Muscle of leg (tissue), 3 donors: ENCODE measurements at regions not wholly inside any gene's neighbourhood (a gene's known extent, or its start where the extent isn't known, plus 50 kb on each side); places are given as distances from the start of the nearest gene placed in this dataset.

Experiments
- DNase-seq: peaks from one replicate; pipeline ENCODE4 v3.0.0; 2013
- H3K27ac ChIP-seq: one replicate; pipeline ENCODE4 v1.5.1; 2013; ENCODE audit warnings: mild to moderate bottlenecking, low read length, control low read depth
- H3K27me3 ChIP-seq: one replicate; pipeline ENCODE4 v1.6.1; 2013; ENCODE audit warnings: low read length; ENCODE audit not compliant: control insufficient read depth, insufficient read depth
- H3K36me3 ChIP-seq: one replicate; pipeline ENCODE4 v1.6.1; 2013; ENCODE audit warnings: low read length; ENCODE audit not compliant: control insufficient read depth, insufficient read depth
- H3K4me1 ChIP-seq: one replicate; pipeline ENCODE4 v1.6.1; 2013; ENCODE audit warnings: low read length; ENCODE audit not compliant: control insufficient read depth, insufficient read depth
- H3K4me3 ChIP-seq: one replicate; pipeline ENCODE4 v1.5.1; 2013; ENCODE audit warnings: low read length, control low read depth
- H3K9me3 ChIP-seq: replicated peaks from 2 replicates; pipeline ENCODE4 v1.6.1; 2013; ENCODE audit warnings: low read depth, low read length; ENCODE audit not compliant: control insufficient read depth
- WGBS: methylation state at CpG from one replicate; pipeline ENCODE4 v1.1.5; 2013; ENCODE audit warnings: missing lambda C conversion rate; ENCODE audit not compliant: insufficient coverage; 5-methylcytosine and 5-hydroxymethylcytosine counted together

- H3K4me3 ChIP-seq = no peak overlapping the region
- H3K36me3 ChIP-seq = no peaks in the 10 kb centered on the region
- peaks cover 53% of the 10 kb centered on the region for H3K4me1 ChIP-seq
- H3K27ac ChIP-seq = peak overlapping the region; percentile 73
- 27% methylated on average over 6 of the region's 9 CpGs for WGBS
- peak; percentile 90 for DNase-seq
- H3K9me3 ChIP-seq = no peaks in the 10 kb centered on the region
- peaks cover 28% of the 10 kb centered on the region for H3K27me3 ChIP-seq
Observed at GRCh38 chr15:66877477-66878271, 175.6 kb downstream of the SMAD6 start.

- H3K36me3 ChIP-seq = no peaks in the 10 kb centered on the region
- H3K4me1 ChIP-seq = peaks cover 64% of the 10 kb centered on the region
- 70% methylated on average over 4 of the region's 4 CpGs for WGBS
- no peaks in the 10 kb centered on the region for H3K9me3 ChIP-seq
- H3K27ac ChIP-seq = no peak overlapping the region
- H3K4me3 ChIP-seq = no peak overlapping the region
- DNase-seq = peak; percentile 22
- H3K27me3 ChIP-seq = peaks cover 28% of the 10 kb centered on the region
Observed at GRCh38 chr15:66878761-66879160, 176.7 kb downstream of the SMAD6 start.

DNA sequence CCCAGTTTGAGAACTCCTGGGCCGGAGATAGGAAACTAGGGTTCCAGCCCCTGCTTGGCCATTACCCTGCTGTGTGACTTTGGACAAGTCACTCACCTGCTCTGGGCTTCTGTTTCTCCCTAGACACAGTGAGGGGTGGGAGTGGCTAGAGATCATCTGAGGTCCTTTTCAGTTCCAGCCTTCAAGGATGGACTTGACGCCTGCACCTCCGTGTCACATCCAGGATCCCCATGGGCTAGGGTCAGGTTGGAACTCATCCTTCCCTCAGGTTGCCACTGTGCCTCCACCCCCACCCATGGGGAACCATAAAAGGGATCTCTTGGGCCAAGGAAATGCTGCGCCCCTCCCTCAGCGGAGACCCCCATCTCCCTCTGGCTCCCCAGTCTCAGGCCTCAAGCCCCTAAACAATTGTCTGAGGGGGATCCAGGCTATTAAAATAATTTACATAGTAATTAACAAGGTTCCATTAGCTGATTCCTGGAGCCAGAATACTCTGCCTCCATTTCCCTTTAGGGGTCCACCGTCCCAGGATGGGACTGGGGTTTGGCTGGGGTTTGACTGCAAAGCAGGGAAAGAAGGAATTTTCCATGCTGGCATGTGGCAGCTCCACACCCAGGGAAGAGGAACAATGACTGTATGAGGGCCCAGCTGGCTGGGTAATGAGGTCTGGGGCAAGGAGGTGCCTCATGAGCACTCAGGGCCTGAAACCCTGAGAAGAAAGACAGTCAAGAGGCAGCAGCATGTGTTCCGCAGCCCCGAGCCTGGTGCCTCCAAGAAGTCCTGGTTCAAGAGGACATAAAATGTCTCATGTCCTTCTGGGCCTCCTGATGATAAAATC is 177.7 kb downstream of the SMAD6 start:
- WGBS = 89% methylated on average over 5 of the region's 8 CpGs
- Histone ChIP-seq H3K9me3 (no peaks in the 10 kb centered on the region), H3K4me3 (no peak overlapping the region), H3K4me1 (peaks cover 74% of the 10 kb centered on the region), H3K27ac (no peak overlapping the region), H3K36me3 (no peaks in the 10 kb centered on the region), H3K27me3 (peaks cover 24% of the 10 kb centered on the region)
- peak; percentile 15 for DNase-seq

DNA sequence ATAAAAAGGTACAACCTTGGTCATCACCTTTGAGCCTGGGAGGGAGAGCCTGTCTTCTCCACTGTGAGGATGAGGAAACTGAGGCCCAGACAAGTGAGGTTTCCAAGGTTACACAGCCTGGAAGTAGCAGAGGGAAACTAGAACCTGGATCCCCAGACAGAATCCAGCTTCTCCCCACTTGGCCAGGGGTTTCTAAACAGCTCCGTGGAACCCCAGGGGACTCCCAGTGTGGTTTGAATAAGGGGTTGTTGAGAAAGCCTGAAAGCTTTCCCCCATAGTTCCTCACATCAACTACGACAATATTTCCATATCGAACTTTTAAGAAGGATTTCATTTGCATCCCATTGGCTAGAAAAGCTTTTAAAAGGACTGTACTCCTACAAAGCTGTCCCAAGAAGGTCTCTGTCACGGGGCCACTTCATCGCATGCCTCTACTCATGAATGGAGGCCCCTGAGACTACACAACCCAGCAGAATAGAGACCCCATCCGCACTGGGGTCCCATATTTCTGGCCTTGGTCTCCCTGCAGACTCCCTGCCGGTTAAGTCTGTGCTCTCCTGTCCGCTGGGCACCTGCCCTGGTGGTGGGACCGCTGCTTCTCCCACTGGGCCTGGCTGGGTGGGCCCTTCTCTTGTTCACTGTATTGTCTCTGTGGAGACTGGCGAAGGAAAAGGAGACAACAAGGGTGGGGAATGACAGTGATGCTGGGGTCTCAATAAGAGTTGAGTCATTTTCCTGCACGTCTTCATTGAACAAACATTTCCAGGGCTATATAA is 178.5 kb downstream of the SMAD6 start:
- H3K36me3 ChIP-seq = no peaks in the 10 kb centered on the region
- H3K9me3 ChIP-seq = no peaks in the 10 kb centered on the region
- H3K4me1 ChIP-seq = peaks cover 78% of the 10 kb centered on the region
- WGBS = 94% methylated on average over 8 of the region's 11 CpGs
- peak; percentile 15 for DNase-seq
- no peak overlapping the region for H3K4me3 ChIP-seq
- peaks cover 32% of the 10 kb centered on the region for H3K27me3 ChIP-seq
- H3K27ac ChIP-seq = no peak overlapping the region

DNA sequence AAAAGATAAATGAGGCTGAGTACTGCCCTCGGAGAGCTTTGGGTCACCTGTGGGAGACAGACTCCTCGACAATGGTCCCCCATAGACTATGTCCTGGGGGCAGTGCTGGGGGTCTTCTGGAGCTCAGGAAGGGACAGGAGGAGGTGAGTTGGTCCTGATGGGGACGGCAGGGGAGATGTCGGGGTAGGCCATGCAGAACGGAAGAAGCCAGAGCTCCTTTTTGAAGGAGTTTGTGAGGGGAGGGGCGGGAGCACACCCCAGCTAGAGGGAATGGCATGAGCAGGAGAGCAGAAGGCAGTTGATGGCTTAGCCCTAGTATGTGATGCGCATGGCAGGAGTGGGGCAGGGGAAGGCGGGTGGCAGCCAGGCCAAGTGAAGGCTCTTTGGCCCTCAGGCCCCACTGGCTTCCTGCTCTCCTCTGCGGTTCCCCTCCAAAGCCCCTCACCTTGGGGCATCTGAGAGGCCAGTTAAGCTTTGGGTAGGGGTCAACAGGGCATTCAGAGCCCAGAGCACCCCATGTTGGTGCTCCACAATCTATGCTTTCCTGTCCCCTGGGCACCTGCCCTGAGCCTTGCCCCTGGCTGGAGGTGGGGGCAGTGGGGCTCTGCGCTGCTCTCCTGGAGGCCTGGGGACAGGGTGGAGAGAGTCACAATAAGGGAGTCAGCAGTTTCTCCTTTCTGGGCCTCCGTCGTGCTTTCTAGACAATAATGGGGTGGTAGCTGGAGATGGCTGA is 179.3 kb downstream of the SMAD6 start:
- DNase-seq = no peak
- no peak overlapping the region for H3K27ac ChIP-seq
- no peak overlapping the region for H3K4me3 ChIP-seq
- peaks cover 31% of the 10 kb centered on the region for H3K27me3 ChIP-seq
- H3K36me3 ChIP-seq = no peaks in the 10 kb centered on the region
- WGBS = 92% methylated on average over 7 of the region's 12 CpGs
- H3K4me1 ChIP-seq = peaks cover 79% of the 10 kb centered on the region
- H3K9me3 ChIP-seq = peaks cover 2% of the 10 kb centered on the region

- H3K27me3 ChIP-seq = peaks cover 34% of the 10 kb centered on the region
- DNase-seq = peak; percentile 83
- H3K4me1 ChIP-seq = peaks cover 68% of the 10 kb centered on the region
- peaks cover 2% of the 10 kb centered on the region for H3K9me3 ChIP-seq
- H3K4me3 ChIP-seq = no peak overlapping the region
- WGBS = 85% methylated on average over 5 of the region's 11 CpGs
- H3K36me3 ChIP-seq = no peaks in the 10 kb centered on the region
- H3K27ac ChIP-seq = peak overlapping the region; percentile 26
Observed at GRCh38 chr15:66882251-66883020, 180.4 kb downstream of the SMAD6 start.

DNA sequence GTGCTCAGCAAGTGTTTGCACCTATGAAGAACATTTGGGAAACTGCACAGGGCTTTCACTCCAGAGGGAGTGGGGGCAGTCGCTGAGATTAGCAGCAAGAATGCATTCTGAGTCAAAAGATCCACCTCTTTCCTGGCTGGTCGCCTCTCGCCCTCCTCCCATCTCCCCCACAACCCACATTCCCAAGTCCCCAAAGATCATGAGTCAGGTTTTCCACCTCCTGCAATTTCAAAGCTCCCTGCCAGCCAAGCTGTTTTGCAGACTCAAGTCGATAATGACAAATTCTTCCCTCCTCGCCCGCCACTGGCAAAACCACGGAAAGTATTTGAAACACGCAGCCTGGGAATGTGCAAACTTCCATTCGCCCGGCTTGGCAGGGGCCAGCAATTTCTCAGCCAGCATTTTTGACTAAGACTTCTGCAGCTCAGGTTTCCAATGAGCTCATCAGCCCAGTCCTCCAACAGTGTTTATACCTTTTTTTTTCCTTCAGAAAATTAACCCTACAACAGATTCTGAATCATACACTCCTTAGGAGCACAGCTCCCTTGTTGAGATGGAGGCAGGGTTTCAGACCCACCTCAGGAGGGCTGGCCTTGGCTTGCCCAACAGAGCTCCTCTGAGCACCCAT is 181.4 kb downstream of the SMAD6 start:
- Histone ChIP-seq H3K27me3 (peaks cover 36% of the 10 kb centered on the region), H3K36me3 (no peaks in the 10 kb centered on the region), H3K27ac (peak overlapping the region; percentile 93), H3K4me3 (no peak overlapping the region), H3K4me1 (peaks cover 59% of the 10 kb centered on the region), H3K9me3 (peaks cover 2% of the 10 kb centered on the region)
- DNase-seq = peak; percentile 99
- 4% methylated on average over 10 of the region's 10 CpGs for WGBS

- no peak for DNase-seq
- Histone ChIP-seq H3K4me3 (no peak overlapping the region), H3K9me3 (peaks cover 5% of the 10 kb centered on the region), H3K27me3 (peaks cover 36% of the 10 kb centered on the region), H3K27ac (peak overlapping the region; percentile 93), H3K4me1 (peaks cover 53% of the 10 kb centered on the region), H3K36me3 (no peaks in the 10 kb centered on the region)
- 46% methylated on average over 2 of the region's 8 CpGs for whole genome bisulfite sequencing
Observed at GRCh38 chr15:66884115-66884622, 181.2 kb upstream of the SMAD3 start.
